ENCODE measurements at regions not wholly inside any gene's neighbourhood (a gene's known extent, or its start where the extent isn't known, plus 50 kb on each side); places are given as distances from the start of the nearest gene placed in this dataset.

GRCh38 chr18:75828379-75828778, 400.9 kb upstream of the SMIM21 start:
- WGBS, result 74% methylated on average over 4 of the region's 4 CpGs
- H3K4me1 ChIP-seq (ENCODE audit: insufficient read depth, low read length), result peaks cover 7% of the 10 kb centered on the region; the same call in 1 of the 2 replicates
- H3K27me3 ChIP-seq (ENCODE audit: insufficient read depth, low read length), result no peaks in the 10 kb centered on the region
- H3K9ac ChIP-seq (ENCODE audit: low read depth, low read length), result no peak overlapping the region
- no peaks in the 10 kb centered on the region for H3K9me3 ChIP-seq (ENCODE audit: insufficient read depth, low read depth, low read length)
- H3K36me3 ChIP-seq (ENCODE audit: insufficient read depth, low read length), result no peaks in the 10 kb centered on the region
- no peak overlapping the region for H3K27ac ChIP-seq (ENCODE audit: low read depth, low read length)
- no peak overlapping the region for H3K4me3 ChIP-seq (ENCODE audit: low read length)

- Histone ChIP-seq H3K9me3 (ENCODE audit: insufficient read depth, low read depth, low read length) (no peaks in the 10 kb centered on the region), H3K4me1 (ENCODE audit: insufficient read depth, low read length) (peaks cover 7% of the 10 kb centered on the region; the same call in 1 of the 2 replicates), H3K9ac (ENCODE audit: low read depth, low read length) (no peak overlapping the region), H3K36me3 (ENCODE audit: insufficient read depth, low read length) (no peaks in the 10 kb centered on the region), H3K4me3 (ENCODE audit: low read length) (no peak overlapping the region), H3K27me3 (ENCODE audit: insufficient read depth, low read length) (no peaks in the 10 kb centered on the region), H3K27ac (ENCODE audit: low read depth, low read length) (no peak overlapping the region)
- WGBS, result 85% methylated on average over 7 of the region's 7 CpGs
Observed at GRCh38 chr18:75827751-75828287, 400.3 kb upstream of the SMIM21 start.

GRCh38 chr18:75824661-75825060, 397.2 kb upstream of the SMIM21 start:
- Histone ChIP-seq H3K27me3 (ENCODE audit: insufficient read depth, low read length) (no peaks in the 10 kb centered on the region), H3K4me1 (ENCODE audit: insufficient read depth, low read length) (peaks cover 7% of the 10 kb centered on the region; the same call in 1 of the 2 replicates), H3K9me3 (ENCODE audit: insufficient read depth, low read depth, low read length) (no peaks in the 10 kb centered on the region), H3K36me3 (ENCODE audit: insufficient read depth, low read length) (no peaks in the 10 kb centered on the region), H3K9ac (ENCODE audit: low read depth, low read length) (no peak overlapping the region), H3K27ac (ENCODE audit: low read depth, low read length) (no peak overlapping the region), H3K4me3 (ENCODE audit: low read length) (no peak overlapping the region)
- WGBS, result 59% methylated on average over 3 of the region's 3 CpGs

- Histone ChIP-seq H3K9me3 (ENCODE audit: insufficient read depth, low read depth, low read length) (no peaks in the 10 kb centered on the region), H3K27me3 (ENCODE audit: insufficient read depth, low read length) (no peaks in the 10 kb centered on the region), H3K9ac (ENCODE audit: low read depth, low read length) (no peak overlapping the region), H3K36me3 (ENCODE audit: insufficient read depth, low read length) (no peaks in the 10 kb centered on the region), H3K4me1 (ENCODE audit: insufficient read depth, low read length) (peaks cover 7% of the 10 kb centered on the region; the same call in 1 of the 2 replicates), H3K27ac (ENCODE audit: low read depth, low read length) (no peak overlapping the region), H3K4me3 (ENCODE audit: low read length) (no peak overlapping the region)
- WGBS, result 95% methylated on average over 2 of the region's 2 CpGs
Observed at GRCh38 chr18:75823471-75823870, 396.0 kb upstream of the SMIM21 start.

- no peak overlapping the region for H3K27ac ChIP-seq (ENCODE audit: low read depth, low read length)
- no peak overlapping the region for H3K4me3 ChIP-seq (ENCODE audit: low read length)
- H3K9me3 ChIP-seq (ENCODE audit: insufficient read depth, low read depth, low read length), result no peaks in the 10 kb centered on the region
- H3K27me3 ChIP-seq (ENCODE audit: insufficient read depth, low read length), result no peaks in the 10 kb centered on the region
- WGBS, result 91% methylated on average over 5 of the region's 5 CpGs
- H3K9ac ChIP-seq (ENCODE audit: low read depth, low read length), result no peak overlapping the region
- no peaks in the 10 kb centered on the region for H3K36me3 ChIP-seq (ENCODE audit: insufficient read depth, low read length)
- no peaks in the 10 kb centered on the region for H3K4me1 ChIP-seq (ENCODE audit: insufficient read depth, low read length)
Observed at GRCh38 chr18:75818383-75818782, 390.9 kb upstream of the SMIM21 start.

- Histone ChIP-seq H3K4me1 (ENCODE audit: insufficient read depth, low read length) (peaks cover 2% of the 10 kb centered on the region; the same call in 1 of the 2 replicates), H3K4me3 (ENCODE audit: low read length) (no peak overlapping the region), H3K27ac (ENCODE audit: low read depth, low read length) (no peak overlapping the region), H3K9me3 (ENCODE audit: insufficient read depth, low read depth, low read length) (no peaks in the 10 kb centered on the region), H3K27me3 (ENCODE audit: insufficient read depth, low read length) (no peaks in the 10 kb centered on the region), H3K9ac (ENCODE audit: low read depth, low read length) (no peak overlapping the region), H3K36me3 (ENCODE audit: insufficient read depth, low read length) (no peaks in the 10 kb centered on the region)
- 96% methylated on average over 1 of the region's 1 CpG for WGBS
Observed at GRCh38 chr18:75815767-75816166, 388.3 kb upstream of the SMIM21 start.

GRCh38 chr18:75812761-75813160, 385.3 kb upstream of the SMIM21 start:
- no peaks in the 10 kb centered on the region for H3K27me3 ChIP-seq (ENCODE audit: insufficient read depth, low read length)
- WGBS, result 93% methylated on average over 8 of the region's 8 CpGs
- no peak overlapping the region for H3K9ac ChIP-seq (ENCODE audit: low read depth, low read length)
- peaks cover 3% of the 10 kb centered on the region for H3K4me1 ChIP-seq (ENCODE audit: insufficient read depth, low read length)
- H3K36me3 ChIP-seq (ENCODE audit: insufficient read depth, low read length), result no peaks in the 10 kb centered on the region
- no peaks in the 10 kb centered on the region for H3K9me3 ChIP-seq (ENCODE audit: insufficient read depth, low read depth, low read length)
- no peak overlapping the region for H3K4me3 ChIP-seq (ENCODE audit: low read length)
- no peak overlapping the region for H3K27ac ChIP-seq (ENCODE audit: low read depth, low read length)

- H3K36me3 ChIP-seq (ENCODE audit: insufficient read depth, low read length), result no peaks in the 10 kb centered on the region
- H3K27ac ChIP-seq (ENCODE audit: low read depth, low read length), result no peak overlapping the region
- 78% methylated on average over 5 of the region's 5 CpGs for WGBS
- no peak overlapping the region for H3K4me3 ChIP-seq (ENCODE audit: low read length)
- peaks cover 3% of the 10 kb centered on the region for H3K4me1 ChIP-seq (ENCODE audit: insufficient read depth, low read length)
- no peaks in the 10 kb centered on the region for H3K27me3 ChIP-seq (ENCODE audit: insufficient read depth, low read length)
- H3K9me3 ChIP-seq (ENCODE audit: insufficient read depth, low read depth, low read length), result no peaks in the 10 kb centered on the region
- H3K9ac ChIP-seq (ENCODE audit: low read depth, low read length), result no peak overlapping the region
Observed at GRCh38 chr18:75810961-75811551, 383.6 kb upstream of the SMIM21 start.

GRCh38 chr18:75810516-75810915, 383.0 kb upstream of the SMIM21 start:
- H3K9me3 ChIP-seq (ENCODE audit: insufficient read depth, low read depth, low read length), result no peaks in the 10 kb centered on the region
- H3K9ac ChIP-seq (ENCODE audit: low read depth, low read length), result no peak overlapping the region
- 89% methylated on average over 8 of the region's 9 CpGs for WGBS
- no peaks in the 10 kb centered on the region for H3K36me3 ChIP-seq (ENCODE audit: insufficient read depth, low read length)
- H3K4me3 ChIP-seq (ENCODE audit: low read length), result no peak overlapping the region
- H3K27ac ChIP-seq (ENCODE audit: low read depth, low read length), result no peak overlapping the region
- H3K4me1 ChIP-seq (ENCODE audit: insufficient read depth, low read length), result peaks cover 3% of the 10 kb centered on the region
- H3K27me3 ChIP-seq (ENCODE audit: insufficient read depth, low read length), result no peaks in the 10 kb centered on the region

GRCh38 chr18:75809926-75810255, 382.4 kb upstream of the SMIM21 start:
- 93% methylated on average over 5 of the region's 6 CpGs for WGBS

GRCh38 chr18:75809151-75809925, 381.8 kb upstream of the SMIM21 start:
- no peaks in the 10 kb centered on the region for H3K9me3 ChIP-seq (ENCODE audit: insufficient read depth, low read depth, low read length)
- no peak overlapping the region for H3K9ac ChIP-seq (ENCODE audit: low read depth, low read length)
- H3K4me1 ChIP-seq (ENCODE audit: insufficient read depth, low read length), result peaks cover 3% of the 10 kb centered on the region
- H3K4me3 ChIP-seq (ENCODE audit: low read length), result no peak overlapping the region
- H3K27ac ChIP-seq (ENCODE audit: low read depth, low read length), result no peak overlapping the region
- no peaks in the 10 kb centered on the region for H3K36me3 ChIP-seq (ENCODE audit: insufficient read depth, low read length)
- WGBS, result 89% methylated on average over 20 of the region's 20 CpGs
- no peaks in the 10 kb centered on the region for H3K27me3 ChIP-seq (ENCODE audit: insufficient read depth, low read length)

More at GRCh38 chr18:75809926-75810255, 382.4 kb upstream of the SMIM21 start:
- Histone ChIP-seq H3K27me3 (ENCODE audit: insufficient read depth, low read length) (no peaks in the 10 kb centered on the region), H3K9me3 (ENCODE audit: insufficient read depth, low read depth, low read length) (no peaks in the 10 kb centered on the region), H3K4me3 (ENCODE audit: low read length) (no peak overlapping the region), H3K9ac (ENCODE audit: low read depth, low read length) (no peak overlapping the region), H3K36me3 (ENCODE audit: insufficient read depth, low read length) (no peaks in the 10 kb centered on the region), H3K27ac (ENCODE audit: low read depth, low read length) (no peak overlapping the region), H3K4me1 (ENCODE audit: insufficient read depth, low read length) (peaks cover 3% of the 10 kb centered on the region)
